Gastroesophageal sphincter (tissue), 4 donors: ENCODE measurements at regions not wholly inside any gene's neighbourhood (a gene's known extent, or its start where the extent isn't known, plus 50 kb on each side); places are given as distances from the start of the nearest gene placed in this dataset.
A peak's percentile ranks its signal among the peaks of the same experiment; 100 is the strongest.

Experiments
- ATAC-seq: fragments of 150-250 bp; one replicate; pipeline ENCODE4 v1.9.1; 2016; ENCODE audit warnings: mild to moderate bottlenecking, moderate library complexity
- H3K27ac ChIP-seq, 4 donors: fragments of 200-600 bp; sonication (generic) in 3 of 4; 1 replicate in 3 of 4; 2 replicates in 1 of 4; pipeline ENCODE4 v1.5.1; 2016 to 2019
- H3K27me3 ChIP-seq: fragments of 200-600 bp; sonication (generic); one replicate; pipeline ENCODE4 v1.5.1; 2019
- H3K36me3 ChIP-seq, 2 donors: fragments of 200-600 bp; sonication (generic); one replicate each; pipeline ENCODE4 v1.5.1; 2019; ENCODE audit warnings: control low read depth in 1 of 2
- H3K4me1 ChIP-seq, 3 donors: fragments of 200-600 bp; sonication (generic); 1 replicate in 2 of 3; 2 replicates in 1 of 3; pipeline ENCODE4 v1.5.1; 2016 to 2019; ENCODE audit warnings: control low read depth in 2 of 3
- H3K4me3 ChIP-seq, 2 donors: fragments of 200-600 bp; sonication (generic); one replicate each; pipeline ENCODE4 v1.5.1; 2019; ENCODE audit warnings: mild to moderate bottlenecking in 1 of 2, moderate library complexity in 1 of 2
- H3K9me3 ChIP-seq, 3 donors: fragments of 200-600 bp; sonication (generic); one replicate each; pipeline ENCODE4 v1.5.1; 2017 to 2019; ENCODE audit warnings: control low read depth in 2 of 3
- EP300 ChIP-seq: sonication (generic); formaldehyde crosslinking; IDR thresholded peaks from one replicate; pipeline ENCODE4 v1.6.1; 2017; ENCODE audit warnings: antibody characterized with exemption, mild to moderate bottlenecking
- POLR2A ChIP-seq, 2 donors: fragments of 450-650 bp; IDR thresholded peaks; one replicate each; pipeline ENCODE4 v1.6.1; 2017; ENCODE audit warnings: antibody characterized with exemption in 2 of 2, mild to moderate bottlenecking in 2 of 2, moderate library complexity in 1 of 2
- POLR2AphosphoS5 ChIP-seq: sonication (generic); formaldehyde crosslinking; IDR thresholded peaks from one replicate; pipeline ENCODE4 v1.6.1; 2017; ENCODE audit warnings: antibody characterized with exemption
- WGBS, 2 donors: methylation state at CpG; one replicate each; pipeline ENCODE4 v1.1.5; 2018; ENCODE audit warnings: low coverage in 1 of 2; 5-methylcytosine and 5-hydroxymethylcytosine counted together
- TF ChIP-seq, protein P1 (sequence below), 4 experiments: fragments of 200-600 bp in 2 of 4; fragments of 450-650 bp in 2 of 4; sonication (generic) in 1 of 4; IDR thresholded peaks; one replicate each; pipeline ENCODE4 v1.5.1; 2017 to 2019; ENCODE audit warnings: antibody characterized with exemption in 4 of 4, mild to moderate bottlenecking in 2 of 4, moderate library complexity in 2 of 4

DNA sequence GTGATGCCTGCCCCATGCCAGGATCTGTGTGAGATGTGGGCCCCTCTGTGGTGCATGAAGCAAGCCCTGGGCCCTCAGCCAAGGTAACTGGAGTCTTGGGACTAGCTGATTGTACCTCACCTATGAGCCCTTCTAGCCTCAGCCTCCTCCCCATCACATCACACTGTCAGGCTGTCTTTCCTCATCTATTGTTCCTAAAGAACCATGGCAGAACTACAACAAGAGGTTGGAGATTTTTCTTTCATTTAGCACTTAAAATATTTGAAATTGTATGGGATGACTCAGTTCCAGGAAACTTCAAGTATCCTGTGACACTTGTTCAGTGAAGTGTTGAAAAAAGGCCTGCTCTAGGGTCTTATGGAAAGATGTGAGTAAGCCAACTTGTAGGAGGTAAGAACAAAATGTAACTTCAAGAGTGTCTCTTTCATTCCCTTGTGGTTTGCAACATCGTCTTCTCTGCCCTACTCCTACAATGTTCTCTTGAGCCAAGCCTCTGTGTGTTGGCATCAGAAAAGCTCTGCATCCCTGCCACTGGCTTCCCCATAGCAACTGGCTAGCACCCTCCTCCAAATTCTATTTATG is 58.7 kb upstream of the TIPARP start:
- H3K27me3 ChIP-seq, result no peaks in the 10 kb centered on the region
- peaks cover 0 to 7% (median 0%) of the 10 kb centered on the region in 3 donors for H3K4me1 ChIP-seq
- 25% methylated on average over 1 of the region's 1 CpG; no CpG with 5 or more reads in 1 of the 2 donors for WGBS, 2 donors
- no peak overlapping the region for H3K4me3 ChIP-seq
- ATAC-seq, result peak; percentile 62
- peak overlapping the region in 3 of 4 donors; percentile 5 to 67 (median 21) for H3K27ac ChIP-seq
- H3K36me3 ChIP-seq, result no peaks in the 10 kb centered on the region
- no peaks in the 10 kb centered on the region for H3K9me3 ChIP-seq
- TF ChIP-seq POLR2AphosphoS5 (peak; percentile 36), EP300 (no peak), POLR2A (IDR thresholded peaks at IDR 0.05) (no peak)
- TF ChIP-seq, protein P1, sequence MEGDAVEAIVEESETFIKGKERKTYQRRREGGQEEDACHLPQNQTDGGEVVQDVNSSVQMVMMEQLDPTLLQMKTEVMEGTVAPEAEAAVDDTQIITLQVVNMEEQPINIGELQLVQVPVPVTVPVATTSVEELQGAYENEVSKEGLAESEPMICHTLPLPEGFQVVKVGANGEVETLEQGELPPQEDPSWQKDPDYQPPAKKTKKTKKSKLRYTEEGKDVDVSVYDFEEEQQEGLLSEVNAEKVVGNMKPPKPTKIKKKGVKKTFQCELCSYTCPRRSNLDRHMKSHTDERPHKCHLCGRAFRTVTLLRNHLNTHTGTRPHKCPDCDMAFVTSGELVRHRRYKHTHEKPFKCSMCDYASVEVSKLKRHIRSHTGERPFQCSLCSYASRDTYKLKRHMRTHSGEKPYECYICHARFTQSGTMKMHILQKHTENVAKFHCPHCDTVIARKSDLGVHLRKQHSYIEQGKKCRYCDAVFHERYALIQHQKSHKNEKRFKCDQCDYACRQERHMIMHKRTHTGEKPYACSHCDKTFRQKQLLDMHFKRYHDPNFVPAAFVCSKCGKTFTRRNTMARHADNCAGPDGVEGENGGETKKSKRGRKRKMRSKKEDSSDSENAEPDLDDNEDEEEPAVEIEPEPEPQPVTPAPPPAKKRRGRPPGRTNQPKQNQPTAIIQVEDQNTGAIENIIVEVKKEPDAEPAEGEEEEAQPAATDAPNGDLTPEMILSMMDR (IDR thresholded peaks at IDR 0.05), result no peak

DNA sequence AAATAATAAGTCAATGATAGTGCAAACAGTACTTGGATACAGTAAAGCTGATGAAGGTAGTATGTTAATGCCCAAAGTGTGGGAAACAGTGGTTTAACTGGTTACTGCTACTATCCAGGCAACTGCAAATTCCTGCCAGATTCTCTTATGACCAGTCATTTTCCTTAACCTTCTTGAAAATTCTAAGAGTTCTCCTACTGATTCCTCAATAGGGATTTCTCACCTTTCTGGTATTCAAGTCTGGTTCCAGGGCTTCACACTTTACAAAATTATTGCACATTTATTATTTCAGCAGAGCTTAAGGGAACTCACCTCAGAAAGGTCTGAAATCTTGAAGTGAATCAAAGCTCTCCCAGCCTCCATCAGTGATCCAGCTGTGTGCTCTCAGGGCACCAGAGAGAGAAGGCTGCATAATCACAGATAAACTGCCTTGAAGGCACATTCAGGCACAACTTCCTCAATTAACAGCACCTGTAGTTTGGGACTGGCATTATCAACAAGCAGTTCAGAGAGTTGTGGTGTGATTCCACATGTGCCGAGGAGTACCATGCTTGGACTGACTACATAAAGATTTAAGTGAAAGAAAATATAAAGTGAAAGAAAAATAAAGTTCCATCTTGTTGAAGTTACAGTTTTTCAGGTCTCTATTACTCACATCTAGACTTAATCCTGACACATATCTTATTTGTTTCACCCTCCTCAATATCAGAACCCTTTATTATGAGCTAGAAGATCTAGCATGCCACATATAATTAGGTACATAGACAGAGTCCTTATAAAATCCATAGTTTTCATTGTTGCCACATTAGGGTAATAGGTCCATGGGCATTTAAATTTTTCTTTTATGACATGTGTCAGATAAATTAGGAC is 59.5 kb upstream of the TIPARP start:
- Histone ChIP-seq H3K9me3 (no peaks in the 10 kb centered on the region), H3K4me3 (no peak overlapping the region), H3K27ac (peak overlapping the region in 1 of 4 donors; percentile 67), H3K36me3 (no peaks in the 10 kb centered on the region), H3K4me1 (peaks cover 0 to 7% (median 0%) of the 10 kb centered on the region in 3 donors), H3K27me3 (no peaks in the 10 kb centered on the region)
- no peak for TF ChIP-seq POLR2AphosphoS5
- TF ChIP-seq POLR2A (IDR thresholded peaks at IDR 0.05), result no peak
- TF ChIP-seq, protein P1 (IDR thresholded peaks at IDR 0.05), result no peak
- TF ChIP-seq EP300, result no peak
- no peak for ATAC-seq
- 92 to 100% methylated on average over 1 of the region's 1 CpG for WGBS, 2 donors

DNA sequence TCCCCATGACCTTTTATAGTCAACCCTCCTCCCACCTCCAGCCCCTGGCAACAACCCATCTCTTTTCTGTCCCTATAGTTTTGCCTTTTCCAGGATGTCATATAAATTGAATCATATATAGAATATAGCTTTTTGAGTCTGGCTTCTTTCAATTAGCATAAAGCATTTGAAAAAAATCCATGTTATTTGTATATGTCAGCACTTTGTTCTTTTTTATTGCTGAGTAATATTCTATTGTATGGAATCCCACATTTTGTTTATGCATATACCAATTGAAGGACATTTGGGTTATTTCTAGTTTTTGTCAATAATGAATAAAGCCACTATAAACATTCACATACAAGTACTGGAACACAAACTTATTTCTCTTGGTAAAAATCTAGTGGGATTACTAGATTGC is 58.0 kb upstream of the SSR3 start:
- Histone ChIP-seq H3K36me3 (no peaks in the 10 kb centered on the region), H3K9me3 (no peaks in the 10 kb centered on the region), H3K27me3 (no peaks in the 10 kb centered on the region), H3K4me1 (peaks cover 0 to 7% (median 0%) of the 10 kb centered on the region in 3 donors), H3K27ac (no peak overlapping the region), H3K4me3 (no peak overlapping the region)
- TF ChIP-seq, protein P1 (IDR thresholded peaks at IDR 0.05), result no peak
- TF ChIP-seq EP300 (no peak), POLR2A (IDR thresholded peaks at IDR 0.05) (no peak), POLR2AphosphoS5 (no peak)
- no peak for ATAC-seq

DNA sequence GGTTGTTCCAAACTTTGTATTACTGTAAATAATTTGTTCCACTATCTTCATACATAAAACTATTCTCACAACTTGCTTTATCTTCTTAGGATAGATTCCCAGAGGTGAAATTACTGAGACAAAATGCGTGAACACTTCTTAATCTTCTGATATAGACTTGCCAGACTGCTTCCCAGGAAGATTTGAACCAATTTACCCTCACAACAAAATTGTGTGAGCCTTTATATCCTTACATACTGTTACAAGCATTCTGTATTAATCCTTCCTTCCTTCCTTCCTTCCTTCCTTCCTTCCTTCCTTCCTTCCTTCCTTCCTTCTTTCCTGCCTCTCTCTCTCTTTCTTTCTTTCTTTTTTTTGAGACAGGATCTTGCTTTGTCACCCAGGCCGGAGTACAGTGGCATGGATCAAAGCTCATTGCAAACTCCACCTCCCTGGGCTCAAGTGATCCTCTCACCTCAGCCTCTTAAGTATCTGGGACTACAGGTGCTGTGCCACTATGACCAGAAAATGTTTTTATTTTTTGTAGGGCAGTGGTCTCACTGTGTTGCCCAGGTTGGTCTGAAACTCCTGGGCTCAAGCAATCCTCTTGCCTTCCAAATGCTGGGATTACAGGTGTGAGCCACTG is 57.1 kb upstream of the SSR3 start:
- WGBS, 2 donors, result 94 to 100% methylated on average over 1 of the region's 2 CpGs
- H3K4me3 ChIP-seq, result no peak overlapping the region
- H3K4me1 ChIP-seq, result peaks cover 0 to 8% (median 0%) of the 10 kb centered on the region in 3 donors
- ATAC-seq, result no peak
- H3K9me3 ChIP-seq, result no peaks in the 10 kb centered on the region
- no peak for TF ChIP-seq EP300
- no peak for TF ChIP-seq POLR2AphosphoS5
- TF ChIP-seq, protein P1 (IDR thresholded peaks at IDR 0.05), result no peak
- TF ChIP-seq POLR2A (IDR thresholded peaks at IDR 0.05), result no peak
- H3K27me3 ChIP-seq, result no peaks in the 10 kb centered on the region
- H3K27ac ChIP-seq, result no peak overlapping the region
- H3K36me3 ChIP-seq, result no peaks in the 10 kb centered on the region
